ENCODE measurements at regions not wholly inside any gene's neighbourhood (a gene's known extent, or its start where the extent isn't known, plus 50 kb on each side); places are given as distances from the start of the nearest gene placed in this dataset.
"Not testable (repeated sequence)": the region's sequence is repeated elsewhere in the genome, so short reads cannot be mapped to it uniquely, and the experiment has no call there.

DNA sequence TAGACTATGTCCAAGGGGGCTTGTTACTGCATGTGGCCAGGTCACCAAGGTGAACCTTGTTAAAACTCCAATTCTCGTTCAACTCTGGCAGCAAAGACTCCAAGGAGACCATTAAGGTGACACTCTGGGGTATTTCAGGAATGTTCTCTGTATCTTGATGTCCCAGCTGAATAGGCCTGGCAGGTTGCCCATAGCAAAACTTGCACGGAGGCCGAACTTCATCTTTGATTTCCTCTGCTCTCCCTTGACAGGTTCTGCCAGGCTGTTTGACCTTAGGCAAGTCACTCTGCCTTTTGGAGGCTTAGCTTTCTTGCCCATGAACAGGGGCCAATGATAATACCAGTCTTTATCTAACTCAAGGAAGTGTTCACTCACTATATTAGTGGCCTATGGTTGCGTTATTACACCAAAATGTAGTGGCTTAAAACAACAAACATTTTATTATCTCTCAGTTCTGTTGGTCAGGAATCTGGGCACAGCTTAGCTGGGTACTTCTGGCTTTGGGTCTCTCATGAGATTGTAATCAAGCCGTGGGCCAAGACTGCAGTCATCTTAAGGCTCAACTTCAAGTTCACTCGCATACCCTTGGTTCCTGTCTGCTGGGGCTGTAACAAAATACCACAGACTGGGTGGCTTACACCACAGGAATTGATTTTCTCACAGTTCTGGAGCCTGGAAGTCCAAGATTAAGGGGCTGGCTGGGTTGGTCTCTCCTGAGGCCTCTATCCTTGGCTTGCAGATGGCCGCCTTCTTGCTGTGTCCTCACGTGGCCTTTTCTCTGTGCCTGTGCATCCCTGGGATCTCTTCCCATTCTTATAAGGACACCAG, 168.5 kb downstream of the UTP18 start:
- TF ChIP-seq, protein P1, sequence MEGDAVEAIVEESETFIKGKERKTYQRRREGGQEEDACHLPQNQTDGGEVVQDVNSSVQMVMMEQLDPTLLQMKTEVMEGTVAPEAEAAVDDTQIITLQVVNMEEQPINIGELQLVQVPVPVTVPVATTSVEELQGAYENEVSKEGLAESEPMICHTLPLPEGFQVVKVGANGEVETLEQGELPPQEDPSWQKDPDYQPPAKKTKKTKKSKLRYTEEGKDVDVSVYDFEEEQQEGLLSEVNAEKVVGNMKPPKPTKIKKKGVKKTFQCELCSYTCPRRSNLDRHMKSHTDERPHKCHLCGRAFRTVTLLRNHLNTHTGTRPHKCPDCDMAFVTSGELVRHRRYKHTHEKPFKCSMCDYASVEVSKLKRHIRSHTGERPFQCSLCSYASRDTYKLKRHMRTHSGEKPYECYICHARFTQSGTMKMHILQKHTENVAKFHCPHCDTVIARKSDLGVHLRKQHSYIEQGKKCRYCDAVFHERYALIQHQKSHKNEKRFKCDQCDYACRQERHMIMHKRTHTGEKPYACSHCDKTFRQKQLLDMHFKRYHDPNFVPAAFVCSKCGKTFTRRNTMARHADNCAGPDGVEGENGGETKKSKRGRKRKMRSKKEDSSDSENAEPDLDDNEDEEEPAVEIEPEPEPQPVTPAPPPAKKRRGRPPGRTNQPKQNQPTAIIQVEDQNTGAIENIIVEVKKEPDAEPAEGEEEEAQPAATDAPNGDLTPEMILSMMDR (IDR thresholded peaks at IDR 0.05; ENCODE audit: insufficient read depth, low read depth, low read length), result no peak
- no peak for DNase-seq (ENCODE audit: low read depth)
- no peak overlapping the region for H3K4me3 ChIP-seq (ENCODE audit: low read depth, low read length)

DNA sequence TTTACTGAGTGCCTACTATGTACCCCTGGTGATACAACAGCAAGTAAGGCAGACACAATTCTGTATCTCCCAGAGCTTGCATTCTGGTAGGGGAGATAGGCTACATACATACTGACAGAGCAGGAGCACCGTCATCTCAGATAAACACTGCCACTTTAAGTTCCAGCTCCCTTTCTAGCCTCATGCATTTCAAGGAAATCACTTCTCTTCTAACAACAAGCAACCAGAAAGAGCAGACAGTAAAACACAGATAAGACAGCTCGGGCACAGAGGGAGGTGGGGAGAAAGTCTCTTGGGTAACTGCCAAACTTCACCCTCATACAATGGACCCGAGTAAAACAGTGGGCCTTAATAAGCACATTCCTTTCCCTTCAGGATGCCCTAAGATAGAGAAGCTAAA, 169.6 kb downstream of the UTP18 start:
- H3K4me3 ChIP-seq (ENCODE audit: low read depth, low read length); DNase-seq (ENCODE audit: low read depth): not testable (repeated sequence)

DNA sequence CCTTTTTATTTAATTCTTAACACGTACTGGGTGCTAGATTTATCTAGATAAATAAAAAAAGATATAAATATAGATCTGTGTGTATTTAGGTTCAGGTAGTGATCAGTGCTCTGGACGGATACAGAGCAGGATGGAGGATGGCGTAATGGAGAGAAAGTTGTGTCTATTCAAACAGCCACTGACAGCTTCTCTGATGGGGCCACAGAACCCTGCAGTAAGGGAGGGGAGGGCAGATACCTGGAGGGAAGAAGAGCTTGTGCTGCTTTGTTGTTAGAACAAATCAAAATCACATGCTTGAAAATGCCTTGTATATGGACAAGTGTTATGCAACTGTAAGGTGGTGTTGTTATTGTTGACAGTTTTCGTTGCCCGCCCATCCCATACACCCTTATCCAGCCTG, 170.2 kb downstream of the UTP18 start:
- TF ChIP-seq, protein P1 (IDR thresholded peaks at IDR 0.05; ENCODE audit: insufficient read depth, low read depth, low read length), result no peak
- no peak overlapping the region for H3K4me3 ChIP-seq (ENCODE audit: low read depth, low read length)
- no peak for DNase-seq (ENCODE audit: low read depth)

DNA sequence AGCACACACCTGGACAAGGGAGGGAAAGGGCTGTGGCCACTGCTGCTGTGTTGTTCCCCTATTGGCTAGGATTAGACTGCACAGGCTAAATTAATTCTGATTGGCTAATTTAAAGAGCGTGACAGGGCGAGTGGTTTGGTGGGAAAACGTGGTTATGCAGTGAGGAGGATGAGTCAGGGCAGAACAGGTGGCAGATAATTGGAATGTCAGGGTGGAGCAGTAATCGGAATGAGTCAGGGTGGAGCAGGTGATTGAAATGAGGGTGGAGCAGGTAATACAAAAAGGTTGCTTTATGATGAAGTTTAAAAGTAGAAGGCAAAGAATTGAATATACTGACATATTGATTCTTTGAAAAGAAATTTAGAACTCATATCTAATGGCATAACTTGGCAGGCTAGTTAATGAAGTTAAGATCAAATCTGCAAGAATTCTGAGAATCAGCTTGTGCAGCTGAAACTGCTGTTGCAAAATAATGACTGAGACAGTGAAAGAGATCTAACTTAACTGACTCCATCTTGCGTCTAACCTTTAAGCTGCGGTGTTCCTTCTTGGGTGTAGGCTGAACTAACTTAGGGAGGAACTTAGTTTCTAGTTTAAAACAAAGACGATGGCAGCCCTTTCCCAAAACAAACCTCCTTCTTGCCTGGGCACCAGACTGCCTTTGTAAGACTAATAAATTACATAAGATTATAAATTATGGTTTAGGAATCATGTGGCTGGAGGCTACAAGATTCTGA, 174.3 kb downstream of the UTP18 start:
- DNase-seq (ENCODE audit: low read depth), result no peak
- TF ChIP-seq, protein P1 (IDR thresholded peaks at IDR 0.05; ENCODE audit: insufficient read depth, low read depth, low read length), result no peak
- no peak overlapping the region for H3K4me3 ChIP-seq (ENCODE audit: low read depth, low read length)

DNA sequence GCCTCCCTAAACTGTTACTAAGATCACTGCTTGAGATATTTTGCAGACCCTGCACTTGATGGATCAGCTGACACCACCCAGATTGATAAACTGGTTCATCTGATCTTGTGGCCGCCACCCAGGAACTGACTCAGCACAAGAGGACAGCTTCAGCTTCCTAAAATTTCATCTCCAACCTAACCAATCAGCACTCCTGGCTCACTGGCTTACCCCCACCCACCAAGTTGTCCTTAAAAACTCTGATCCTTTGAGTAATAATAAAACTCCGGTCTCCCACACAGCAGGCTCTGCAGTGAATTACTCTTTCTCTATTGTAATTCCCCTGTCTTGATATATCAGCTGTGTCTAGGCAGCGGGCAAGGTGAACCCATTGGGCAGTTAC, 174.8 kb downstream of the UTP18 start:
- H3K4me3 ChIP-seq (ENCODE audit: low read depth, low read length), result no peak overlapping the region
- TF ChIP-seq, protein P1 (IDR thresholded peaks at IDR 0.05; ENCODE audit: insufficient read depth, low read depth, low read length), result no peak
- no peak for DNase-seq (ENCODE audit: low read depth)

DNA sequence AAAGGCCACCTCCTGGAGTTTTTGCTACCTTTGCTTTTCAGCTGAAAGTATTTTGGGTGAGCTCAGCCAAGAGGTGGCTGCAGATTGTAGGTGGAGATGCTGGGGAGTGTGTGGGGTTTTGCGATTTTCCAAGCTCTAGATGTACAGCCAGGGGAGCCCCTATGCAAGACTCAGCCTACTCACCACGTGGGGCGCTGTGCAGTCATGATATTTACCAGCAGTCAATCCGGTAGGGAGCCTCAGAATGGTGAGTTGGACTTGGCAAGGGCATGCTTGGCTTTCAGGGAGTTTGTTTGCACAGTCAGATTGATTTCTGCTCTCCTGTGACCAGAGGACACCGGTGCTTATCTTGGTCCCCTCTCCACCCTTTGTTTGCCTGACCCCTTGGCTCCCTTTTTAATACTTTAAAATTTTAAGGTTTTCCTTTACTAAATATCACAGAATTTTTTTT, 175.3 kb downstream of the UTP18 start:
- H3K4me3 ChIP-seq (ENCODE audit: low read depth, low read length), result no peak overlapping the region
- no peak for DNase-seq (ENCODE audit: low read depth)
- TF ChIP-seq, protein P1 (IDR thresholded peaks at IDR 0.05; ENCODE audit: insufficient read depth, low read depth, low read length), result no peak

DNA sequence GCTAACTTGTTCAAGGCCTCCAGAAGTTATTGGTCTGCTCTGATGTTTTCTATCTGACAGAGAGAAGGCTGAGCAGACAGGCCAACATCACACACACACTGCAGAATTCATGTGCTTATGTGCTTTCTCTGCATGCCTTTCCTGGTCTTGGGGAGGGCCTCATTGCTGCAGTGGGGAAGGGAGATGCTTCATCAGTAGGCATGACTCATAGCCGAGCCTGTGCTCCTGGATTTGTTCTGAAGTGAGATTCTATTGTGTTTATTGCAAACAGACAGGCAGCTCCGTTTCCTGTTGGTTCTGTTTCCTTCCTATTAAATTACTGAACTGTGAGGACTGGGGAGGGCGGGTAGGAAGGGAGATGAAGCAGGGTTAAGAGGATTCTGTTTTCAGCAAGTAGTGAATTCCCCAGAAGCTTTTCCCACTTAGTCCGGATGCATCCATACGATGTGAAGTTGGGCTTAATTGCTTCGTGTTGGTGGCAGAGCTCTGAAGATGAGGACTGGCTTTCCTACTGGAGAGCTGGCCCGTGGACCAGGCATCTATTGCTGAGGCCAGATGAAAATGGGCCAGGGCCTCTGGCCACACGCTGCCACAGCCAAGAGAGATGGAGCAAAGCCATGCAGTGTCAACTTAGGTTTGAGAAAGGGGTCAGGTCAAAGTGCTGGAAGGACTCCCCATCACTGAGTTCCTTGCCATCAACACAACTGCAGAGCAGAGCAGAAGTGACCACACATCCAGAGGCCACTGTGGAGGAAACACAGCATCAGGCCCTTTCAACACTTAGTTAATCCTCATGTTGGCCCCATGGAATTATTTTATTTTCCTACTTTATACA, 179.3 kb downstream of the UTP18 start:
- H3K4me3 ChIP-seq (ENCODE audit: low read depth, low read length), result no peak overlapping the region
- no peak for DNase-seq (ENCODE audit: low read depth)
- TF ChIP-seq, protein P1 (IDR thresholded peaks at IDR 0.05; ENCODE audit: insufficient read depth, low read depth, low read length), result no peak
